LNCAP (cell line): ENCODE measurements at regions not wholly inside any gene's neighbourhood (a gene's known extent, or its start where the extent isn't known, plus 50 kb on each side); places are given as distances from the start of the nearest gene placed in this dataset.

Experiments
- CTCF ChIP-seq: fragments of 450-650 bp; IDR thresholded peaks from 2 replicates; pipeline ENCODE4 v1.5.1; 2017; ENCODE audit warnings: mild to moderate bottlenecking

GRCh38 chr5:104372376-104372775 is 809.8 kb upstream of the NUDT12 start:
- TF ChIP-seq CTCF, result no peak

- TF ChIP-seq CTCF, result no peak
Observed at GRCh38 chr5:104370523-104370922, 807.9 kb upstream of the NUDT12 start.

- TF ChIP-seq CTCF, result no peak
Observed at GRCh38 chr5:104367978-104368377, 805.4 kb upstream of the NUDT12 start.

GRCh38 chr5:104363567-104363966 is 801.0 kb upstream of the NUDT12 start:
- TF ChIP-seq CTCF, result no peak

- no peak for TF ChIP-seq CTCF
Observed at GRCh38 chr5:104361932-104362331, 799.3 kb upstream of the NUDT12 start.

GRCh38 chr5:104355350-104355749 is 792.8 kb upstream of the NUDT12 start:
- no peak for TF ChIP-seq CTCF

- no peak for TF ChIP-seq CTCF
Observed at GRCh38 chr5:104353371-104353770, 790.8 kb upstream of the NUDT12 start.

- TF ChIP-seq CTCF, result no peak
Observed at GRCh38 chr5:104352954-104353353, 790.4 kb upstream of the NUDT12 start.
